PFSK-1 (cell line): ENCODE measurements at regions not wholly inside any gene's neighbourhood (a gene's known extent, or its start where the extent isn't known, plus 50 kb on each side); places are given as distances from the start of the nearest gene placed in this dataset.

Experiments used
- FOXP2 ChIP-seq: optimal IDR thresholded peaks from 2 replicates; pipeline ENCODE3; 2011; ENCODE audit warnings: borderline replicate concordance, control low read depth, inconsistent platforms; ENCODE audit not compliant: insufficient read depth; ENCODE audit errors: extremely low read length, extremely low read depth
- POLR2AphosphoS5 ChIP-seq: IDR thresholded peaks from 2 replicates; pipeline ENCODE4 v1.6.1; 2012; ENCODE audit warnings: low read depth, mild to moderate bottlenecking, control low read depth, low read length, moderate library complexity
- SIN3A ChIP-seq: IDR thresholded peaks from 2 replicates; pipeline ENCODE4 v1.6.1; 2012; ENCODE audit warnings: mild to moderate bottlenecking, low read length, moderate library complexity, borderline replicate concordance; ENCODE audit not compliant: insufficient read depth
- TAF1 ChIP-seq: IDR thresholded peaks from 2 replicates; pipeline ENCODE4 v1.6.1; 2012; ENCODE audit warnings: low read length, control low read depth, borderline replicate concordance; ENCODE audit not compliant: insufficient read depth
- TF ChIP-seq, protein P1 (sequence below), 2 experiments: IDR thresholded peaks; 2 replicates each; pipeline versions ENCODE4 v1.6.1 to v1.8.0; 2011 to 2012; ENCODE audit warnings: low read depth in 2 of 2, low read length in 2 of 2, control low read depth in 1 of 2, inconsistent platforms in 1 of 2, mild to moderate bottlenecking in 1 of 2, moderate library complexity in 1 of 2; ENCODE audit not compliant: insufficient read depth in 1 of 2

DNA sequence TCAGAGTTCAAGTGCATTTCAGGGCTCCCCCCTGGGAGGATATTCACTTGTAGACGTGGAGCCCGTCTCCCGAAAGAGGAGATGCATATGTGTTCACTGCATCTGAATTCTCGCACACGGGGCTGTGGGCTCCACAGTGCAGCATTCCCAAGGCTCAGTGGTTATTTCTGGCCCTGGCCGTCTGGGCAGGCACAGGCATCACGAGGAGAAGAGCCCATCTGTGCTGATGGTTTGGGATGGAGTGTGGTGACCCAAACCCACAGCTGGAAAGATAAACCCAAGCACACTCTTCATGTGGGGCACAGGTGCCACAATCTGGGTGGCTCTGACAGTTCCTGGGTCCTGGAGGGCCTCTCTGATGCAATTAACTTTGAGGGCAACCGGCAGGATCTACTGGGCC lies 242.1 kb downstream of the TSHZ3 start:
- TF ChIP-seq POLR2AphosphoS5: no peak
- TF ChIP-seq, protein P1, sequence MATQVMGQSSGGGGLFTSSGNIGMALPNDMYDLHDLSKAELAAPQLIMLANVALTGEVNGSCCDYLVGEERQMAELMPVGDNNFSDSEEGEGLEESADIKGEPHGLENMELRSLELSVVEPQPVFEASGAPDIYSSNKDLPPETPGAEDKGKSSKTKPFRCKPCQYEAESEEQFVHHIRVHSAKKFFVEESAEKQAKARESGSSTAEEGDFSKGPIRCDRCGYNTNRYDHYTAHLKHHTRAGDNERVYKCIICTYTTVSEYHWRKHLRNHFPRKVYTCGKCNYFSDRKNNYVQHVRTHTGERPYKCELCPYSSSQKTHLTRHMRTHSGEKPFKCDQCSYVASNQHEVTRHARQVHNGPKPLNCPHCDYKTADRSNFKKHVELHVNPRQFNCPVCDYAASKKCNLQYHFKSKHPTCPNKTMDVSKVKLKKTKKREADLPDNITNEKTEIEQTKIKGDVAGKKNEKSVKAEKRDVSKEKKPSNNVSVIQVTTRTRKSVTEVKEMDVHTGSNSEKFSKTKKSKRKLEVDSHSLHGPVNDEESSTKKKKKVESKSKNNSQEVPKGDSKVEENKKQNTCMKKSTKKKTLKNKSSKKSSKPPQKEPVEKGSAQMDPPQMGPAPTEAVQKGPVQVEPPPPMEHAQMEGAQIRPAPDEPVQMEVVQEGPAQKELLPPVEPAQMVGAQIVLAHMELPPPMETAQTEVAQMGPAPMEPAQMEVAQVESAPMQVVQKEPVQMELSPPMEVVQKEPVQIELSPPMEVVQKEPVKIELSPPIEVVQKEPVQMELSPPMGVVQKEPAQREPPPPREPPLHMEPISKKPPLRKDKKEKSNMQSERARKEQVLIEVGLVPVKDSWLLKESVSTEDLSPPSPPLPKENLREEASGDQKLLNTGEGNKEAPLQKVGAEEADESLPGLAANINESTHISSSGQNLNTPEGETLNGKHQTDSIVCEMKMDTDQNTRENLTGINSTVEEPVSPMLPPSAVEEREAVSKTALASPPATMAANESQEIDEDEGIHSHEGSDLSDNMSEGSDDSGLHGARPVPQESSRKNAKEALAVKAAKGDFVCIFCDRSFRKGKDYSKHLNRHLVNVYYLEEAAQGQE (IDR thresholded peaks at IDR 0.05; ENCODE audit: insufficient read depth in 1 of 2, low read depth in 2 of 2, low read length in 2 of 2): no peak
- no peak for TF ChIP-seq FOXP2
- no peak for TF ChIP-seq TAF1
- TF ChIP-seq SIN3A: no peak
